RPMI7951 (cell line): ENCODE measurements at regions not wholly inside any gene's neighbourhood (a gene's known extent, or its start where the extent isn't known, plus 50 kb on each side); places are given as distances from the start of the nearest gene placed in this dataset.

ENCODE experiments used
- DNase-seq: peaks from one replicate; pipeline ENCODE4 v3.0.0-alpha.2; 2012; ENCODE audit warnings: low read depth

DNA sequence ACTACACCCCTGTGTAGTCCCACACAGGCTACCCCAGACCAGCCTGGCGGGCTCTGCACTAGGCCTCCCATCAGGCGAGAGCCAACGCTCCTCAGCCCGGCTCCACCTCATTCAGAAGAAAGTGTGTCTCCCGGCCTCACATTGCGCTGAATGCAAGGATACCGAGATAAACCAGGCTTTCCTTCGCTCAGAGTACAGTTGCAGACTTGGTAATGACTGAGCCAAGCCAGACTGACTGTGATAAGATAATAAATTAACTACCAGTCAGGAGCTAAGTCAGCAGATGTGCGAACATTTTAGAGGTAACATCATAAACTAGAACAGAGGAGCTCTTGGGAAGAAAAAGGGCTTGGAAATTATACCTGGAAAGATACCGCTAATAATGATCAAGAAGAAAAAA is 397.6 kb downstream of the TRIML1 start:
- no peak for DNase-seq

DNA sequence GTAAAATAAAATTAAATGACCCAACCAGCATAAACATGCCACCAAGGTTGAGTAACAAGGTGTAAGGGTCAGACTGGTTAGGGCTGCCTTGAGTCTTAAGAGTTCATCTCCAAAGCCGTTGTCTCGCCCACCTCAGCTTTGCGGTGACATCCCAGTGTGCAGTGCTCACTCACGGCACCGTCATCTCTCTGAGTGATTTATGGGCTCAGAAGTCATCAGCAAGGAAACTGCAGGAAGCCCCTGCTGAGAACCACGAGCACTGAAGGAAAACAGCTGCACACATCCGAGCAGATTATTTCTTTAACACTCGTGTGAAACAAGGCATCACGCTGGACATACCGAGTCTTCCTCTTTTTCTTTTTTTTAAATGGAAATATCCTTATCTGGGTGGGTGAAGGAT is 411.1 kb downstream of the TRIML1 start:
- DNase-seq = peak; percentile 11

DNA sequence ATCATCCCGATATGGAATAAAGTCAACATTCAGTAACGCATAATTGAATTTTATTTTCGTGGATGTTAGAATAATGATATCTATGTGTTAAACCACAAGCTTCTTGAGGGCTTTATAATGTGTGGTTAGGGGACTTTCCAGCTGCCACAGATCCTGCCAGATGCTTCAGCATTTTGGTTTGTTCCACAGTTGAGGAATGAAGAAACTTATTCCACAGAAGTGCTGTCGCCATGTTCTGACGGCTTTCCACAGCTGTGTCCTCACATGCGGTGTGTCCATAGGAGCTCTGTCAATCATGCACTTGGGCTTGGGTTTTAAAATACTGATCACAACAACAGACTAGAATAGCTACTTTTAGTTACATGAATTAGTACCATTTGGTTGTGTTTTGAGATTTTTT is 411.9 kb downstream of the TRIML1 start:
- peak; percentile 42 for DNase-seq

DNA sequence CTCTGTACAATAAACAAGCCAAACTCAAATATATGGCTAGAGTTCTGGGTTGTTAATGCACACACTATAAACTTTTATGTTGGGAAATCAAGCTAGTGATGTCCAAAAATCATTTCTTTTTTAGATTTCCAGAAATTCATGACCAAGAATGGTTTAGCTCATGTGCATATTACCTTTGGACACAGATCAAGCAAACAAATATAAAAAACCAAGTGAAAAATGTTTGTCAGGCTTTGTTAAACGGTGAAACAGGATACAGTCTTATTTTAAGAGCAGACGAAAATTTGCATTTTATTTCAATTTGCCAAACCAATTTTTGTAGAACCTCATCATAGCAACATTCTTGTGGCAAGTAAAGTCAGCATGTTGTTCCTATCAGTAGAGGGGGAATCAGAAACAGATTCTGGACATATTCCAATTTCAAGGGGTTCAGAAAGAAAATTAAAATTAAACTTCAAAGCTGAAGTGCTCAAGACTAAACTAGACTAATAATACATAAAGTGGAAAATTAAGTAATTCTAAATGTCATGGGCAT is 413.6 kb downstream of the TRIML1 start:
- DNase-seq = no peak

DNA sequence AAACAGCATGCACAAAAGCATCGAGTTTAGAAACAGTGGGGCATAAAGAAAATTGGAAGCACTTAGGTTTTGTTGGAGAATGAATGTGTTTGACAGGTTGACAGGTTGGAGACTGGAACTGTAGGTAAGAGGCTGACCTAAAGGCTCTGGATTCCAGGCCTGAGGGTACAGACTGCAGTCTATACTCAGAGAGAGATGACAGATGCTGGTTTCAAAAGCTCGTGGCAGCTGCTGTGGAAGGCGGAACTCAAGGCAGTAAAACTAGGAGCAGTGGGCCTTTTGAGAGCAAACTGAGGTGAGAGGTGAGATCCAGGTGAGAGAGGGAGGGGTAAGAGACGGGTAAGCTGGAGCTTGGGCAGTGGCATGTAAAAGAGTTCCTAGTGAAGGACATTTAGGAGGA is 415.2 kb downstream of the TRIML1 start:
- DNase-seq = no peak

DNA sequence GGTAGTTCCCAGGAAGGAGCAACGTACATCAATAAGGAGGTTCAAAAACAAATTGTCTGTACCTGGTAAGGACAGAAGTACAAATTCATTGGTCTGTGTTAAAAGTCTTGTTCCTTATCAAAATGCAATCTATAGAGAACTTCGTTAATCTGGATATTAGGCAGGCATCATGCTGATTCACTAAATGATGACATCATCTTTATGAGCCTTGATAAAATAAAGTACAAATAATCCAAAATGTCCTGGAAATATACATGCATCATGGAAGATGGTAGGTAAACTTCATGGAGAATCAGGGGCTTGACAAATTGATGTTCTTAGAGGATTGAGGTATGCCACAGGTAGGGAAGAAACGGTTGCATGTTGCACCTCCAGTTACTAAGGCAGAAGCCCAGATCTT is 433.9 kb downstream of the TRIML1 start:
- no peak for DNase-seq

DNA sequence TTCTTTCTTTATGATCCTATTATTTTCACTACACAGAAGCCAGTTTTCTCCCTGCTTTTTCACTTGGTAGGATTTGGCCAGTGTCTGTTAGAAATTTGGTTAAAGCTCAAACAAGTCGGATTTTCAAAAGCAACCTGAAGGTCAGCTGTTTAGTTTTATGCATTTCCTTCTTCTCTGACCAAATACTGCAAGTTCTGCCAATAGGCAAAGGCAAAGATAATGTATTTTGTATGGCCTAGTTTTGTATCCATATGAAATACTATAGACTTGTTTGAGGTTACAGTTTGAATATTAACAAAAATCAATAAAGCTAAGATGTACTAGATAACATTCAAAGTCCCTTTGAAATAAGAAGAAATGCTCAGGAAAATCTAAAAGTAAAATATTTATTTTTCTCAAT is 439.4 kb downstream of the TRIML1 start:
- no peak for DNase-seq

DNA sequence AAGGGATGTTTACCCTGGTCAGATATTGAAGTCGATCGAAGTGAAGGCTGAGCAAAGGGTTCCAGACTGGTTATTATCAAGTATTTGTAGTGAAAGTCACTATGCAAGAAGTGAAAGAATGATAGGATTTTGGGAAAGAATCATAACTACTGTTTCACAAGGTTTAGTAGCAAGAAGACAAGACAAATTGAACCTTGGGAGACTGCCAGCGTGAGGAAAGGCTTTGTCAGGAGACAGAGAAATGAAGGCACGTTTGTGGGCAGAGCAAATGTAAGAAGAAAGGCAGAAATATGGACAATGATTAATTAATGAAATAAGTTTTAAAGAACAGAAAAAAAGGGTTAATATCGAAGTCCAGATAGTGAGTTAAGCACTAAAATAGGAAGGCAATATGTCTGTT is 456.8 kb downstream of the TRIML1 start:
- no peak for DNase-seq

DNA sequence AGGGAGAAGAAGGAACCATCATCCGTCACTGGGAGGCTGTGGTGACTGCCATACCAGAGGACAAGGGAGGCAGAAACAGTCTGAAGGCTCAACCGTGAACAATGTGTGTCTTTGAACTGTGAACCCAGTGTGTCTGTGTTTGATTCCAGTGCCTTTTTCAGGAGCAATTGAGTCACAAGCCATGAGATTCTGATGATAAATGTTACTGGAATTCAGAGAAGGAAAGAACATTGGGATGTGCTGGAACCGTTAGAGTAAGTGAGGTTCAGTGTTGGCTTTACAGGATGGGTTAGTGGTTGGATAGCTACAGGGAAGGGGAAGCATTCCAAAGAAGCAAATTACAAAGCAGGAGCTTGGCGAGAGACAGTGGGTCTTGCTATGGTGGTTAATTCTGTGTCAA is 464.4 kb downstream of the TRIML1 start:
- DNase-seq = no peak

DNA sequence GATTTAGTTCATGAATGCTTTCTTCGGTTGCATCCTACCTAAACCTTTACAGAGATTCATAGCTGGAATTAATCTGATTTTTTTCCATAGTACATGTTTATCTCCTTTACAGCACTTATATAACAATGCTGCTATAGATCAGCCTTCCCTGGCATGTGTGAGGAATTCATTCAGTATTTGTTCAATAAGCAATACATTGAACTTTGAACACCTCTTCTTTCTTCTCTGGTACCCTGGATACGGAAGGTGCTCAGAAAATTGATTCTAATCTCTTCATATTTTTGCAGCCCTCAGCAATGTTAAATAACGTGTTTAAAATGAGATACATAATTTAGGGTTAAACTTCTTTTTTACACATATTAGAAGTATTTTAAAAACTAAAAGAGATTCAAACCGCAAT is 467.4 kb downstream of the TRIML1 start:
- no peak for DNase-seq

DNA sequence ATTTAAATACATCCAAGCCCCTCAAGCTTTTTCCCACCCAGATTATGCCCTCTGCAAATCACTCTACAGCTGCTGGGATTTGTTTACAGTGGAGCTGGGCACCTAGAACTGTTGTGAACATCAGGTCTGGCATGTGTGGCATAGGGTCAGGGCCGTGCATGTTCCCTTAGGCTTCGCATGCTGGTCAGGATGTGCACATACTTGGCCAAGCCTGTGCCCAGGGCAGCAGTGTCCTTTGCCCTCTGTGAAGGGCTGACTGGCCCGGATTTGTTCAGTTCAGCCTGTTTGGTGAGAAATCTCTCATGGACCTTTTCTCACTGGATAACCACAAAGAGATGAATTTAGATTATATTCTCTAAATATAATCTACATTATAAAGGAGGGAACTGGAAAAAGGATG is 471.9 kb downstream of the TRIML1 start:
- no peak for DNase-seq

DNA sequence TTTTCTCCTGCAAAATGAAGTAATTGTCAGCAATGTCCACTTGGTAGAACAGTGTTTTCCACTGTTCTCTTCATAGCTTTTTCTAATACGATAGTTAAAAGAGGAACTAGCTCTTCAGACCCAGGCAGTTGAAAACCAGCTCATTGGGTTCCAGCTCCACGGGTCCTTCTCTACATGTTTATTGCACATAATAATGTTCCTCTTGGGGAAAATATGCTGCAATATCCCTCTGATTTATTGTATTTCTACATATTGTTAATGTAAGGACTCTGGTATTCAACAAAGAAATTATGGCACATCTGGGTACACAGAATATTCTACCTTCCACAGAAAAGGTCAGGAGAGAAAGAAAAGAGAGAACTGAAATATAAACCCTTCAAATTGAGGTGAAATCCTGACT is 473.4 kb downstream of the TRIML1 start:
- no peak for DNase-seq

DNA sequence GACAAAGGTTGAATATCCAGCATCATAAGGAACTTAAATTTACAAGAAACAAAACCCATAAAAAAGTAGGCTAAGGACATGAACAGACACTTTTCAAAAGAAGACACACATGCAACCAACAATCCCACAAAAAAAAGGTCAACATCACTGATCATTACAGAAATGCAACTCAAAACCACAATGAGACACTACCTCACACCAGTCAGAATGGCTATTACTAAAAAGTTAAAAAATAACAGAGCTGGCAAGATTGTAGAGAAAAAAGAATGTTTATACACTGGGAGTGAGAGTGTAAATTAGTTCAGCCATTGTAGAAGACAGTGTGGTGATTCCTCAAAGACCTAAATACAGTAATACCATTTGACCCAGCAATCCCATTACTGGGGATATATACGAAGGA is 474.7 kb downstream of the TRIML1 start:
- DNase-seq = no peak

DNA sequence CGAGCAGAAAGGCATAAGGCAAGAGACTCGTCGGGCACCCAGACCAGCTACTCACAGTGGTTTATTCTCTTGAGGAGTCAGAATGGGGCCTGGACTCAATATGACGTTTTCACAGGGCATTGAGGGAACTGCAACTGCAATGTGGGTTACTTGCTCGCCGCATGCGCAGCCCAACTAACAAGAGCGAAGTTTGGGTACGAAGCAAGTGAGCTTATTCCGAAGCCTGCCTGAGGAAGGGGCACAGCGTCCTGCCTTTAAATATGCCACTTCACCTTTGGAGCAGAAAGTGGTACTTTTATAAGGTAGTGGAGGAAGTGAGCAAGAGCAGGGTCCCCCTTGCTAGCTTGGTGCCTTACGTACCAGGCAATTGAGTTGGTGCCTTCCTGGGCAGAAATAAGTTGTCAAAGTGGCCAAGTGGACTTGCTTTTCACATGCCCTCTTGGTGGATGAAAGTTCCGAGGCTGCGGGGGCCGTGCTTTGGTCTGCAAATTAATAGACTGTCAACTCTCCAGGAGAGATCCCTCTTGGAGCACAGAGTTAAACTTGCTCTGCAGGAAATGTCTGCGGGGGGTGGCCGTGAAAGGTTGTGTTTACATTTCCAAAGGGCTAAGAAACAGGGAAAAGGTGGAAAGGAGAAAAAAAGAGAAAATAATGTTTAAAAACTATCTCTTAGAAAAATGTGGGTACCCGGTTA is 480.4 kb downstream of the TRIML1 start:
- DNase-seq = no peak

DNA sequence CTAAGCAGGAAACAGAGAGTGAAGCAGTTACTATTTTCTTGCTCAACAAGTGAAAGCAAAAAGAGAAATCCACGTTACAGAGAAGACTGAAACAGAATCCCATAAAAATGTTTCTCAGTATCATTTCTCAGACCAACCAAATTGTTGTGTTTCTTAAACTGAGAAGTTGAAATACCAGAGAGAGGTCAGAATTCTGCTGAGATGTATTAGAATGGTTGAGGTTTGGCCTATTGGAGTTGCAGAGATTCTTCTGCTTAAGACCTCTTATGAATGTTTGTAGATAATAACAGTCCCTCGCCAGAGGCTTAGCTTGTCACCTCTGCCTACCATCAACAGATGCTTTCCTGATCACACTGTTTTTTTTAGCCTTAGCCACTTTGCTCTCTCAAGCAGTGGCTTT is 481.4 kb downstream of the TRIML1 start:
- no peak for DNase-seq

DNA sequence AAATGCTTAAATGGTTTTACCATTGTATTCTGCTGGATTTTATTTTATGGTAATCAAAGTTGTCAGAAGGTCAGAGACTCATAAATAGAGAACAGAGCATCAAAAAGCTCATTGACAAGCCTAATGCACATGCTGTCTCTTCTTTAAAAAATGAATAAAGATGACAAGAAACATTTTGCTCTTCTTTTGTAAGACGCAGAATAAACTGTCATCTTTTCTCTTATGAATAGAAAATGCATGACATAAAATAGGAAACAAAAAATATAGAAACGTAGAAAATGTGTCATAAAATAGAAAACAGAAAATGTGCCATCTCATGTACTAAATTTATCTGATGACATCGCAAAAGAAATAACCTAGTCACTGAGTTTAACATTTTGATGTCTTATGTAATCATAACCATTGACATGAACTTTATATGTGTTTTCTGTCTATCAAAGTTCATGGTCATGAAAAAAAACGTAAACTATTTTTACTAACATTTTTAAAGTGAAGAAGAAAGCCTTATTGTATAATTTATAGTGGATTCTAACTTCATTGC is 484.1 kb downstream of the TRIML1 start:
- no peak for DNase-seq

DNA sequence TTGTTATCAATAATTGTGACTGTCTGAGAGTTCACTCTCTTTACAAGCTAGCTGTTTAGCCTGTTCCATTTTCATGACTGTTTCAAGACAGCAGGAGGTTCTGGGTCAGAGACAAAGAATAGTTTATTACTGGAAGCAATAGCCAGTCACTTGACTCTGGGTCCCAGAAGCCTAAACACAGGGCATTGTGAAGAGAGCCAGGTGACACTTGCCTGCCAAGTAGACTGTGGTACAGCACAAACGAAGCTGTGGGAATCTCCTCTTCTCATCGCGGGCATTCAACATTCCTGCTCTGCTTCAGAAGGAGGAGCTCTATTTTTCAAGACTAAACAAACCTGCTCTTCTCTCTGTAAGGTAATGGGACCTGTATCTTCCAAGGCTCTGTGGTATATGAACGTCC is 485.1 kb downstream of the TRIML1 start:
- DNase-seq = no peak

DNA sequence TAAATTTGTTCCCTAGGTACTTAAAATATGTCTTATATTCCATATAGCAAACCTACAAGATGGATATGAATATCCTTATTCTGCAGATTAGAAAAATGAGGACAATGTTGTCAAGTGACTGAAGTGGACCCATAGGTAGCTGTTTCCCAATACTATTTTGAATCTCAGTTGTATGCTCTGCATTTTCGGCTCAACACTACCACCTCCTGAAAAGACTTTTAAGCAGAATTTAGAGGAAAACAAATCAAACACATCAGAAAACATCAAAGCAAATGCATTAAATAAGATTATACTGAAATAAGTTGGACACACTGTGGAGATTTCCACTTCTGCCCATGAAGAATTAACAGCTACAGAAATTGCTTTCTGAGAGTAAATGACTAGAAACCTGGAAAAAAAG is 488.7 kb downstream of the TRIML1 start:
- DNase-seq = no peak

DNA sequence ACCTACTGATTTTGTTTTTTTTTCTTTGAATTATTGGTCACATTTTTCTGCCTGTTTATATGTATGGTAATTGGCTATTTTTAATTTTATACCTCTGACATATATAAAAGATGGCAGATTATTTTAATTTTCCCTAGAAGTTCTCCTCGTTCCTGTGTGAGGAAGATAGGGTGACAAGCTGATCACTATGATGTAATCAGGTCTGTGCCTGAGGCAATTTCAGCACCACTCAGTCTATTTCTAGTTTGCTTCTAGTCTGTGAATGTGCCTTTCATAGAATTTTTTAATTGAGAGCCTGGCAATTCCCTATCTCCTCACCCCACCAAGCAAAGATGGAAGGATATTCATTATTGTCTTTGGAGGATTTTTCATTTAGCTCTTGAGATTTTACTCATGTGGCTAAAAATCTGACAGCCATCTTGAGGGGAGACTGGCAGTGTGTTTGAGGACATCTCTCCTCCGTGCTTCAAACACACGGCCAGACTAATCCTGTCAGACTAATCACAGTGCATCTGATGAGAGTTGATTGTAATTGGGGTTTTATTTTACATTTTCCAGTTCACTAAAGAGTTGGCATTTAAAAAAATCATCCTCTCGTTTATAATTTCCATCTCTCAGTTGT is 500.3 kb downstream of the TRIML1 start:
- DNase-seq = no peak

DNA sequence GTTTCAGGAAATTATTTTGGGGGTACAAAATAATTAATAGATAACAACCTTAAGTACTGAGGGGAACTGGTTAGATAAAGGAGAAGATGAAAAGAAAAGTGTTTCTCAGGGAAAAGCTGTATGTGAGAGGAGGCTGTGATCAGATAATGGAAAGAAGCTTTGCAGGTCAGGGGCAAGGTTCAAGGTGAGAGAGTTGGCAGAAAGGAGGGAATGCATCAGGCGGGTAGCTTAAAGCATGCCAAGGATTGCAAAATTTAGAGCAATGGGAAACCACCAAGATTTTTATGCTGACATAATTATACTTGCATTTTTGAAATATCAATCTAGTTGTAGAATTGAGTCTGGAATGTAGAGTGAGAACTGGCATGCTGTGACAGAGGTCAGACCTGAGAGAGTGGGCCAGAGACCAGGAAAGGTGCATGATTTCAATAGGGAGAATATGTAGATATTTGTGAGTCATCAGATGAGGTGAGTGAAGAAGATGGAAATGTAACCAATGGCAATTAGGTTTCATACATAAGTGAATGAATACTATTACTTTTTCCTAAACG is 508.7 kb downstream of the TRIML1 start:
- no peak for DNase-seq

DNA sequence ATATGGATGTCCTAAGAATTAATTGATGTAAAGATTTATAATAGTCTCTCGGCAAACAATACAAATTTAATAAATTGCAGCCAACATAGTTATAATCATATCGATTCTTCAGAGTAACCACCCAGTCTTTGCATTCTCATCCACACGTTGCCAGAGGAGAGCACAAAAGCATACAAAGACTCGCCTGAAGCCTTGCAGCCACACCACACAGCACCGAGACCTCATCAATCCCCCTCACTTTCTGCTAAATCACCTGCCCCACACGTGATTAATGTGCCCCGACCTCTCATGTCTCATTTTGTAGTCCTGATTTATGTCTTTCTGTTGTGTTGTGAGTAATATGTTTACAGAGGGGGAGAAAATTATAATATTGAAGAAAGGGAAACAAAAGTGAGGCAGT is 510.4 kb downstream of the TRIML1 start:
- no peak for DNase-seq

DNA sequence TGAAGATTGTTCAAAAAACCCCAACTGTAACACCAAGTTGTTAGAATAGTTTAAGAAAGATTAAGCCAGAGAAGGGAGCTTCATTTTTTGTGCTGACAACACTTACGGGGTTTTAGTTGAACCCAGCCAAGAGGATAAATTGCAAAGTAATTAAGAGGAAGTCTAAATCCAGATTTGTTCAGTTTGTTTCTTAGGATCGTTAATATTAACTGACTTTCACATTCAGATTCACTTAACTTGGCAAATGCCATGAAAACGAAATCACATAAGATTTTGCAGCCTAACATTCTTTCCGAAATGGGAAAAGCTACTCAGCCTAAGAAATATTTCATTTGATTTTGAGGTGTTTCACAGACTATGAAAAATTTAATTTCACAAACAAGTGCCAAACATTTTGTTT is 511.3 kb downstream of the TRIML1 start:
- DNase-seq = no peak

DNA sequence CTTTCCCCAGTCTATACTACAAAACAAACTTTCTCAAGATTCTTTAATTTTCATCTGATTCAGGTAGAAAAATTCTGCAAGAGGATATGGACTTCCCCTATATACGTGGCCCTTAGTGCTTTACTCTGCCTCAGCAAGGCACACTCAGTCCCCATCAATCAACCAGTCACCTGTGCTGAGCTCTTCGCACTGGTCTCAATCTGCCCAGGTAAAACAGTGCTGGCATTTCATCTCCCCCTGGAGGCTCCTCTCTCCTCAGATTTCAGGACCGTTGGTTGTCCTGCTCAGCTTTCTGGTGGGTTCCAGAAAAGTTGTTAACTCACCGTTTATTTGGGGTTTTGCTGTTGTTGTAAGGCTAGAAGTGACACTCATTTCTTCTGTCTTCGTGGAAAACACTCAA is 518.1 kb downstream of the TRIML1 start:
- no peak for DNase-seq
